ENCODE measurements at regions not wholly inside any gene's neighbourhood (a gene's known extent, or its start where the extent isn't known, plus 50 kb on each side); places are given as distances from the start of the nearest gene placed in this dataset.

DNA sequence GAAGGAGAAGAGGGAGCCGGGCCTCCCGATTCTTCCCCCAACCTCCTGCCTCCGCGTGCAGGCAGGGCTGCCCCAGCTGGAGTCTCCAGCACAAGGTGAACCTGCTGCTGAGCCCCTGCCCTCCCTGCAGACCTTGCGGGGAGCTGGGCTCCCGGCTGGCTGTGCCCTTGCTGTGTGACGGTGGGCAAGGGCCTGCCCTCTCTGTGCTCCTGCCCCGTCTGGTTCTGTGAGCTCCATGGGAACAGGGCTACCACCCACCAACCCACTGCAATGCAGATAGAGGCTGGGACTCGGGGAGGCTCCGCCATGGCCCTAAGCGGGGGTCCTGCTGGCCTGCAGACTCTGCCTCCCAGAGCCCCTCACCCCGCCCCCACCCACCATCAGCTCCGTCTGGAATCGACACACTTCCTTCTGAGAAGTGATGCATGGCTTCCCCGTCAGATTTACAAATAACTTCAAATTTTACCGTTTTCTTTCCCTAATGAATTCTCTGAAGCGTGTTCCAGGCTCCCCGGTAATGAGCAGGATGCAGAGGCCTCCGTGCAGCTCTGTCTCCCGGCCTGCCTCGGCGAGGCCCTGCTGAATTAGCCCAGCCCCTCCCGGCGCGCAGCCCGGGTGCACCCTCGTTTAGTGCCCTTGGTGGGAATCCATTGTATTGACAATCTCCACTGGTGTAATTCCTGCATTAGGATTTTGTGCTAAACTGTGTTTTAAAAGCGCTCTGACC, 111.0 kb downstream of the MICALL2 start:
- POLR2A ChIA-PET, result no interaction called here
- BruUV-seq (replicated peaks), result no TSS peak
- CTCF ChIA-PET, result no interaction called here

More for the DNA sequence above, 111.0 kb downstream of the MICALL2 start:
- no peaks in the 10 kb centered on the region for H3K36me3 ChIP-seq (ENCODE audit: control insufficient read depth in 2 of 2, extremely low read depth in 1 of 2, insufficient read depth in 2 of 2, low read length in 2 of 2)
- DNase-seq (ENCODE audit: low read depth, low spot score) (no peak), FAIRE-seq (no peak)
- no peaks in the 10 kb centered on the region for H3K9me1 ChIP-seq (replicated peaks; ENCODE audit: control insufficient read depth, extremely low read depth, insufficient read depth, low read length)
- no peak overlapping the region for H3K4me2 ChIP-seq (ENCODE audit: insufficient read depth, low read length)
- TF ChIP-seq FOS (IDR thresholded peaks at IDR 0.05; ENCODE audit: borderline replicate concordance, insufficient read depth, low read length), result no peak
- TF ChIP-seq, protein P1, sequence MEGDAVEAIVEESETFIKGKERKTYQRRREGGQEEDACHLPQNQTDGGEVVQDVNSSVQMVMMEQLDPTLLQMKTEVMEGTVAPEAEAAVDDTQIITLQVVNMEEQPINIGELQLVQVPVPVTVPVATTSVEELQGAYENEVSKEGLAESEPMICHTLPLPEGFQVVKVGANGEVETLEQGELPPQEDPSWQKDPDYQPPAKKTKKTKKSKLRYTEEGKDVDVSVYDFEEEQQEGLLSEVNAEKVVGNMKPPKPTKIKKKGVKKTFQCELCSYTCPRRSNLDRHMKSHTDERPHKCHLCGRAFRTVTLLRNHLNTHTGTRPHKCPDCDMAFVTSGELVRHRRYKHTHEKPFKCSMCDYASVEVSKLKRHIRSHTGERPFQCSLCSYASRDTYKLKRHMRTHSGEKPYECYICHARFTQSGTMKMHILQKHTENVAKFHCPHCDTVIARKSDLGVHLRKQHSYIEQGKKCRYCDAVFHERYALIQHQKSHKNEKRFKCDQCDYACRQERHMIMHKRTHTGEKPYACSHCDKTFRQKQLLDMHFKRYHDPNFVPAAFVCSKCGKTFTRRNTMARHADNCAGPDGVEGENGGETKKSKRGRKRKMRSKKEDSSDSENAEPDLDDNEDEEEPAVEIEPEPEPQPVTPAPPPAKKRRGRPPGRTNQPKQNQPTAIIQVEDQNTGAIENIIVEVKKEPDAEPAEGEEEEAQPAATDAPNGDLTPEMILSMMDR (IDR thresholded peaks at IDR 0.05; ENCODE audit: extremely low read depth in 1 of 2, insufficient read depth in 1 of 2, low read depth in 1 of 2, low read length in 2 of 2), result no peak
- no peak for TF ChIP-seq MYC (IDR thresholded peaks at IDR 0.05; ENCODE audit: low read depth, low read length)
- no peak for TF ChIP-seq EZH2 (IDR thresholded peaks at IDR 0.05; ENCODE audit: borderline replicate concordance, low read depth, low read length, severe bottlenecking)
- TF ChIP-seq, protein P2, sequence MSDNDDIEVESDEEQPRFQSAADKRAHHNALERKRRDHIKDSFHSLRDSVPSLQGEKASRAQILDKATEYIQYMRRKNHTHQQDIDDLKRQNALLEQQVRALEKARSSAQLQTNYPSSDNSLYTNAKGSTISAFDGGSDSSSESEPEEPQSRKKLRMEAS (IDR thresholded peaks at IDR 0.05; ENCODE audit: insufficient read depth, insufficient read length), result no peak
- TF ChIP-seq GATA2 (IDR thresholded peaks at IDR 0.05; ENCODE audit: insufficient read depth, insufficient read length, low read depth, low read length), result no peak
- no peak for TF ChIP-seq POLR2A (IDR thresholded peaks at IDR 0.05; ENCODE audit: low read depth, low read length)
- no peak for TF ChIP-seq JUN (IDR thresholded peaks at IDR 0.05; ENCODE audit: borderline replicate concordance, insufficient read depth, insufficient read length, low read depth)
- no peak for TF ChIP-seq POLR2AphosphoS5 (IDR thresholded peaks at IDR 0.05; ENCODE audit: insufficient read depth, low read depth, low read length)
- no peak overlapping the region for H3K9ac ChIP-seq (replicated peaks; ENCODE audit: extremely low read depth, insufficient read depth, low read length)
- H3K9me3 ChIP-seq (replicated peaks; ENCODE audit: control insufficient read depth, insufficient read depth, low read length), result no peaks in the 10 kb centered on the region
- no peak overlapping the region for H3K27ac ChIP-seq (ENCODE audit: insufficient read depth, low read depth, low read length)
- no peaks in the 10 kb centered on the region for H3K4me1 ChIP-seq (ENCODE audit: control insufficient read depth, extremely low read depth, insufficient read depth, low read length)
- no peaks in the 10 kb centered on the region for H4K20me1 ChIP-seq (replicated peaks; ENCODE audit: control insufficient read depth, extremely low read depth, insufficient read depth, low read length)
- intact Hi-C loops (cut with micrococcal nuclease), result no loop called here
- no peaks in the 10 kb centered on the region for H3K79me2 ChIP-seq (ENCODE audit: control insufficient read depth, insufficient read depth, low read length)
- dilution Hi-C loops (cut with MboI; ENCODE audit: extremely low pct_ligation_motif_present, low sequenced_read_pairs), result no loop called here
- no peak overlapping the region for H2AFZ ChIP-seq (ENCODE audit: low read depth, low read length)
- H3K4me3 ChIP-seq (replicated peaks in 1 of 3; ENCODE audit: insufficient read depth in 1 of 3, low read depth in 1 of 3, low read length in 3 of 3), result no peak overlapping the region
- H3K27me3 ChIP-seq (ENCODE audit: control insufficient read depth in 2 of 2, insufficient read depth in 2 of 2, low read length in 2 of 2), result no peaks in the 10 kb centered on the region
